HG02678 (cell line): ENCODE measurements at regions not wholly inside any gene's neighbourhood (a gene's known extent, or its start where the extent isn't known, plus 50 kb on each side); places are given as distances from the start of the nearest gene placed in this dataset.

Source experiments
- ATAC-seq: cut with Tn5 transposase; IDR thresholded peaks from one replicate; pipeline ENCODE4 v1.9.1; 2021; ENCODE audit warnings: mild to moderate bottlenecking, moderate library complexity; ENCODE audit not compliant: unreplicated experiment

GRCh38 chr20:58092353-58092752 is 136.1 kb downstream of the ANKRD60 start:
- no peak for ATAC-seq

GRCh38 chr20:58091810-58092209 is 136.6 kb downstream of the ANKRD60 start:
- no peak for ATAC-seq

- no peak for ATAC-seq
Measured at GRCh38 chr20:58090161-58090560, 138.3 kb downstream of the ANKRD60 start.

- no peak for ATAC-seq
Measured at GRCh38 chr20:58088625-58089024, 139.8 kb downstream of the ANKRD60 start.

GRCh38 chr20:58088105-58088504 is 140.3 kb downstream of the ANKRD60 start:
- no peak for ATAC-seq

- ATAC-seq = no peak
Measured at GRCh38 chr20:58087562-58087858, 140.9 kb downstream of the ANKRD60 start.

GRCh38 chr20:58086763-58087561 is 141.5 kb downstream of the ANKRD60 start:
- ATAC-seq = no peak

GRCh38 chr20:58084966-58085365 is 143.5 kb downstream of the ANKRD60 start:
- no peak for ATAC-seq

- ATAC-seq = no peak
Measured at GRCh38 chr20:58084566-58084965, 143.9 kb downstream of the ANKRD60 start.

GRCh38 chr20:58081846-58082245 is 146.6 kb downstream of the ANKRD60 start:
- ATAC-seq = no peak

GRCh38 chr20:58078741-58079522 is 149.5 kb downstream of the ANKRD60 start:
- no peak for ATAC-seq

GRCh38 chr20:58077282-58077681 is 151.2 kb downstream of the ANKRD60 start:
- no peak for ATAC-seq

- no peak for ATAC-seq
Measured at GRCh38 chr20:58076405-58076804, 152.0 kb downstream of the ANKRD60 start.

GRCh38 chr20:58075586-58076345 is 152.7 kb downstream of the ANKRD60 start:
- ATAC-seq = no peak

GRCh38 chr20:58073945-58074856 is 154.3 kb downstream of the ANKRD60 start:
- no peak for ATAC-seq

GRCh38 chr20:58072695-58073671 is 155.5 kb downstream of the ANKRD60 start:
- no peak for ATAC-seq

- no peak for ATAC-seq
Measured at GRCh38 chr20:58071991-58072390, 156.5 kb downstream of the ANKRD60 start.

- ATAC-seq = no peak
Measured at GRCh38 chr20:58071298-58071697, 157.2 kb downstream of the ANKRD60 start.

GRCh38 chr20:58070664-58071196 is 157.7 kb downstream of the ANKRD60 start:
- no peak for ATAC-seq
